HG03066 (cell line): ENCODE measurements at regions not wholly inside any gene's neighbourhood (a gene's known extent, or its start where the extent isn't known, plus 50 kb on each side); places are given as distances from the start of the nearest gene placed in this dataset.

Source experiments
- ATAC-seq: cut with Tn5 transposase; IDR thresholded peaks from one replicate; pipeline ENCODE4 v1.9.1; 2021; ENCODE audit warnings: low read depth; ENCODE audit not compliant: unreplicated experiment

DNA sequence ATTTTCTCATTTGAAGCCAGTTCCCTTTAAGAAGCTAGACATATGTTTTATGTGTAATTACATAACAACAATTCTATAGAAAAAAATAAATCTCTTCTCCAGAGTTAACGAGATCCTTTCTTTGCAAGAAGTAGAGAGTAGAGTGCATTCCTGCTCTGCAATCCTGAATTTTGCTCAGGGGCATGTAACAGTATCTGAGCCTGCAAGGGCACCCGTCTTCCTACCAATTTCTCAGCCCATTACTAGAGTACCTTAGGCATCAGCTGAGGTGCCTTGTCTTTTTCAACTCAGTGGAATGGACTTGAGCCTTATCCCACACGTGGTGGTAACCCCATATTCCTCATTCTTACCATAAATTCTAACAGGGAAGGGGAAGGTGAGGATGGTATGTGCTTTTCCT is 205.9 kb downstream of the IKZF2 start:
- no peak for ATAC-seq

DNA sequence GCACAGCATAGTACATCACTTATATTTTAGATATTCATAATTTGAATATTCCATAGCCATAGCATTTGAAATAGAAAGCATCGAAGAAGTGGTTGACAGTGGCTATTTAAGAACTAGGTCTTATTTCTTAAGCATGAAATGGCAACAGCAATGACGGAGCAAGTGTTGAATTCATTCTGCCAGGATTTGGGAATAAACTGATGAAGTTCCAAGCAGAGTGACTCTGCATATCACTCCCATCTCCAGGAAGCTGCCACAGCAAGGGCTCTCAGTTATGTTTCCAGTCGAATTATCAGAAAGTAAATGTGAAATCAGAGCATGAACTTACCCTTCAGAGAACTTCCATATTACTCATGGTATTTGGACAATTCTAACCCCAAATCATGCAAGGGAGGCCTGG is 208.1 kb downstream of the IKZF2 start:
- ATAC-seq = no peak

DNA sequence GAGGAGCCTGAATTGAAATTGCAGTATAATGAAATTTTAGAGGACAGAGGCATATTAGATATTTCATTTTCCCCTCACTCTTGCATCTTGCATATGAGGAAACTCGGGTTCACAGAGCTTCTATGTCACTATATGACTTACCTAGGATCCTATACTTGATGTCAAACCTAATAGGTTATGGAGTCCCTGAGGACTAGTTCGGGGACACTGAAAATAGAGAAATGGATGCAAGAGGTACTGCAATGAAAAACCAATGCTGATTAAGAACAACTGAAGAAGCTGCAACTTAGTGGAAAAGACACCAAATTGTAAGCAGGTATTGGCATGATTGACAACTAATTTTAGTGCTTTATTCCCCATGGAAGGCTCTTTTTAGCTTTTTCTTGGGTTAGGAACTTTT is 210.1 kb downstream of the IKZF2 start:
- no peak for ATAC-seq

DNA sequence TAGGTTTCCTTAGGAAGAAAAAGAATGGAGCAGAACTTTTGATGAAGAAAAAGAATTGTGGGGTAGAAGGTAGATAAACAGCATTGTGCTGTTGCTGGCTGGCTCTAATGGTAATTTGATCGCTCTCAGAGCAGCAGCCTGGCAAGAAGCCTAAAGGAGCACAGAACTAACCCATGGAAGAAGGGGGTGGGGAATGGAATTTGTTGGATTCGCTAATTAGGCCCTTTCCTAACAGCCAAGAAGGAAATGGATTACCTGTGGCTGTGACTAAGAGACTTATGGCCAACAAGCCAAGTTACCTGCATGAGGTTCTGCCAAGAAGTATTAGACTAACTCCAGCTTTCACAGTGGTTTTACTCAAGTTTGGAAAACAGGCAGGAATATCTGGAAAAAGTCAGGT is 210.6 kb downstream of the IKZF2 start:
- no peak for ATAC-seq

DNA sequence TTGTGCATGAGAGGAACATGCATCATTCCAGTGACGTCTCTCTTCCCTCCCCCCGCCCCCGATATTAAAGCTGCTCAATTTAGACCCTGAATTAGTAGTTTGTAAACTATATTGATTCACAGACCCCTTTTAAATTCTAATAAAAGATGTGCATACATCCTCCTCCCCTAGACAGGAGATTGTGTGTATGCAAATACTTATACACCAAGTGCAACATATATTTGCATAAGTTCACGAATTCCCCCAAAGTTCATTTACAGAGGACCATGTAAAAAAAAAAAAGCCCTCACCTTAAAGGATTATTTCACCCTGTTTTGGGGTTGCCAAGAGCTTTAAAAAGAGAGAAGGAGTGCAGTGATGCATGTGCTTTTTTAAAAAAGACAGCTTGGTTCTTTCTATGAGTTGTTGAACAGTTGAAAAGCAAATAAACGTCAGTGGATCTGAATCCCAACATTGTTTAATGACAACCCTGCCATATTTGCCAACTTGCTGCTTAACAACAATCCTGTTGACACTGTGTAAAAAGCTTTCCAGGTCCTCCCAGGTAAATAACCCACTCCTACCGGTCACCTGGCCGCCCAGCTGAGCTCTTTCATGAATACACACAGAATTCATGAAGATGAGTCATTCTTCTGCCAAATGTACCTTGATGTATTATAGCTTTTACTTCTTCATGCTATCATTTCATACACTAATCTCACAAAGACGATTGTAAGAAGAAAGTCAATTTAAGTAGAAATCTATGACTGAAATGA is 211.5 kb downstream of the IKZF2 start:
- ATAC-seq = no peak

DNA sequence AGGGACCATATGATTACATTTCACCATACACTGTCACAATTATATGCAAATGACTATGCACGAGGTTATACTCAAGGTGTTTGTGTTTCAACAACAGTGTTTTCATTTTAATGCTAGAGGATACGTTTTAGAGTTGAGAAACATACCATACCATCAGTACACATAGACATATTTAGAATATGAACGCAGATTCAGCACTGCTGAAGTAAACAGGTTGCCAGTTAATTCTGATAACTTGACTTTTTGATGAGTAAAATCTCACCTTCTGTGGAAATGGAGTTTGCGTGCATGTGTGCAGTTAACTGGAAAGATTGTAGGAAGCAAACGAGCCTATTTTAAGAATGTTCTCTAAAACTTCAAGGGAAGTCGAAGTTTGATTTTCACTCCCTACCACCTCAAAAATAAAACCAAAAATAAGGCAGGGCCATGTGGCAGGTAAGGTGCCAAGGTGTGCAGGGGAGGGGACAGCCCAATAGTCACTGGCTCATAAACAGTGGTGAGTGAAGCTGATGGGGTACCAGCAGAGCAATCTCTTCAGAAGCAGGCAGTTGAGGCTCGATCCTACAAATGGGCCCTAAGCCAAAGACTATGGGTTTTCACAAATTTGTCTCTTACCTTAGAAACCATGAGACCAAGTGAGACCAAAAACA is 213.1 kb downstream of the IKZF2 start:
- ATAC-seq = no peak

DNA sequence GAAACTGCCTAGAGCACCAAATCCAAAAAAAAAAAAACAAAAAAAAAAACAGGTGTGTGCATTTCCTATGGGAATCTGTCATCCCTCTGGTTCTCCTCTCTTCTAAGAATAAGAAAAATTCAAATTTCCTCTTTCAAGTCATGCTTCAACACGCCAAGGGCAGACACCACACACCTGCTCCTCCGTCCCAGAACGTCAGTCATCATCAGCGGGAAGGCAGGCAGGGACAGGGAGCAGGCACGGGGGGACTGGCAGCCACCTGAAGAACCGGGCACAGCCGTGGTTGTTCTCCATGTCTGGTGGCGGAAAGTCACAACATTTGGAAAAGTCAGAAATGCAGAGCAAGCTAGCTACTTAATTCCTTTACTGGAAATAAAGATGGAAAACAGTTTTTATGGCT is 214.8 kb downstream of the IKZF2 start:
- ATAC-seq = no peak

DNA sequence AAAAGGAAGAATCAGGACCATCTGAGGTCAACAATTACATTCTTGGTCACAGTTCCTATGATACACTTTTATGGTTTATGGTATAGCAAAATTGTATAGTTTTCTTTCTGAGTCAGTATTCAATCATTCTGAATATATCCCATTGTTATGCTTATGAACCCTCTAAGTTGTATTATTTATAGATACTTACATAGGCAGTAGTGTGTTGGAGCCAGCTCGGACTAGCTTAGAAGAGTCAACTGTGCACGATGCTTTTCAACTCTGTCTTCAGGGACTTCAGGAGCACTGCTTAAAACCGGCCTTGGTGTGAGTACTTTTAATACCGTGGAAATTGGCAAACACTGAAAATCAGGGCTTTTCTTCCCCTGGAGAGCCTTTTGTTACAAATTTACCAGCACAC is 215.7 kb downstream of the IKZF2 start:
- ATAC-seq = no peak

DNA sequence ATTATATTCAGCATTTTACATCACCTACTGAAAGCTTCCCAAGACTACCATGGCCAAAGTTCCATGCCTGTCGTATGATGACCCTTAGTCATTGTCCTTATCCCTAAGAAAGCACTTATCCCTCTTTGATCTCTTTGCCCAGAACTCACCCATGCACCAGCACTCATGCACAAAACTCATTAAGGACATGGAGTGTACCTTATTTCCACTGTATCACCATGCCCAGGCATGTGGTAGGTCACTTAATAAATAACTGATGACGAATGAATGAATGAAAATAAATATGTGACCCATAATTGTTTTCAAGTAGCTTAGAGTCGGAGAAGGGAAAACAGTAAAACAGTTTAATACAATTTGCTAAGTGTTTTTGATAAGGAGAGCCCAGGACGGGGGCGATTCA is 220.1 kb downstream of the IKZF2 start:
- ATAC-seq = no peak

DNA sequence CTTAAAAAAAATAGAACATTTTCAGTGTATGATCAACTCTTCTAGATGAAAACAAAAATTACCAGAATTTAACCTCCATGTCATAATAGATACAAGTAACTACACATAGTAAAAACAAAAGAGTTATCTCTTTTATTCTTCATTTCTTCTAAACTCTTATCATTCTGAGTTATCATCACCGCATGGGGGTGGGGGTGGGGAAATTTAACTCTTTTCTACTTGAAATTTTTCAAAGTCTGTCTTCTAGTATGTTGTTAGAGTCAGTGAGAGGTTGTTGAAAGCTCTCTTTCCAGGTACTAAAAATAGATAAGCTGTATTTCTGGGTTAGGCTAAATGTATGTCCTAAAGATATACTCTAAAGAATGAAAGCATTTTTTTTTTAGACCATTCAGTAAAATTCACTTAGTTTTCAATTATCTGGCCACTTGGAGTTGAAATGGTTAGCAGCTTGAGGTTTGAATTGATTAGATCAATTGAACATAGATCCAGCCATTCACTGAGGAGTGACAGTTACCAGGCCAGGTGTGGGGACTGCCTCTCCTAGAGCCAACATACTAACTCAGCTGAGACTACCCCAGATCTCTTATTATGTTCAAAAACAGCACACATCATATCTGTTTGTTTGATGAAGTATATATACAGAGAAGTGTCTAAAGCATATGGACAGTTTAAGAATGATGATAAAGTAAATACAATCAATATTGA is 220.7 kb downstream of the IKZF2 start:
- no peak for ATAC-seq

DNA sequence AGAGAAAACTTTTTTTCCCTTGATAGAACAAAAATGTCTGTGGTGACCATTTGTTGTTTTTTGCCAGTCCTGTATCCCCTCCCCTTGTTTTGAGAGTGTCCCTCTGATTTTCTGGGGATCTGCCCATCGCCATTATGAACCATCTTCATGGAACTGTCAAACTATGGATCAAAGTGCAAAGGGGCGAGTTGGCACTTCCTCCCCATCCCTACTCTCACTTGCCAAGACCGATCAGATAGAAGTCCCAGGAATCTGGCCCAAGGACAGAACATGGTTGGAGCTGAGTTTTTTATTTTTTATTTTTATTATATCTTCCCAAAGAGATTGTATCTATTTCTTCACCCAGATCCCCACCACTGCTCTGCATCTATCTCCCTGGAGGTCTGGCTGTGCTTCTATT is 221.4 kb downstream of the IKZF2 start:
- ATAC-seq = no peak

DNA sequence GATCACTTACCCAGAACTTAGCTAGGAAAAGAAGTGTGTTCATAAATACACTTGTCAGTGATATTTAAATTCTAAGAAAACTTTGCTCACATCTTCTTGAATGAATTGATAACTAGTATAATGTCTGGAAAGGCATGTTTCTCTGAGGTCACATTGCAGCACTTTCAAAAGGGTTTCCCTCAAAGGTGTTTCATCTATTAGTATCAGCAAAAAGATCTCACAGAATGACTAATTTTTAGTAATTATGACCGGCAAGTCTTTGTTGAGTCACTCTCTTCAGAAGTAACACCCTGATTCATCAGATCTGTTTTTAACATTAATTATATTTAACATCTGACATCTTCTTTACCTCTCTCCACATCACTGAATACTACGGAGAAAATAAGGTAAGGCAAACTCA is 222.3 kb downstream of the IKZF2 start:
- no peak for ATAC-seq

DNA sequence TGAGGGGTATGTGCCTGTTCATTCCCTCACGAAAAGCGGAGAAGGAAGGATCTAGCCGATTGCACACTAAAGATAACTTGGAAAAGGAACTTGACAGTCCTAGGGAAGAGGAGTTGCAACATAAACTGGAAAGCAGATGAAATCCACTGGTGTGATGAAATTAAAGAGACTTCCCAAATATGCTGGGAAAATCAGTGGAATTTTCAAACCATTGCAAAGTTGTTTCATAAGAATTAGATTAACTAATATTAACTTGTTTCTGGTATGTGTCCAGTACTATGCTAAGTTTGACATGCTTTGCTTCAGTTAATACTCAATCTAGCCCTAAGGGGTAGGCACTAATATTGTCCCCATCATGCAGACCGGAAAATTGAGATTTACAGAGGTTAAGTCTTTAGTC is 222.7 kb downstream of the IKZF2 start:
- no peak for ATAC-seq

DNA sequence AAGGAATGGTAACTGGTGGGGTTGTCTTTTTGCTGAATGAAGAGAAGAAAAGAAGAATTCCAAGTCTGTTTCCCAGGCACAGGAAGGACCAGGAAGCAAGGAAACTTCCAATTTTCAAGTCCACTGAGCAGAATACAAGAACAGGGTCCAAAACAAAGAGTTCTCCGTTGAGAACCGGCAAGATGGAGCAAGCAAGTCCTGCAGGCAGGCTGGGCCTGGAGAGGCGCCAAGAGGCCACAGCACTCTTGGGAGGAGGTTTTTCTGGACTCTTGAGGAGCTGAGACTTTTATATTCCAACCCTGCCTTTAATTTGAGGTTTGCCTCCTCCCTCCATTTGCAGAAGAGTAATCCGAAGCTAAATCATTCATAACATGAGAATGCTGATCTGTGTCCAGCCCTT is 224.5 kb downstream of the IKZF2 start:
- no peak for ATAC-seq

DNA sequence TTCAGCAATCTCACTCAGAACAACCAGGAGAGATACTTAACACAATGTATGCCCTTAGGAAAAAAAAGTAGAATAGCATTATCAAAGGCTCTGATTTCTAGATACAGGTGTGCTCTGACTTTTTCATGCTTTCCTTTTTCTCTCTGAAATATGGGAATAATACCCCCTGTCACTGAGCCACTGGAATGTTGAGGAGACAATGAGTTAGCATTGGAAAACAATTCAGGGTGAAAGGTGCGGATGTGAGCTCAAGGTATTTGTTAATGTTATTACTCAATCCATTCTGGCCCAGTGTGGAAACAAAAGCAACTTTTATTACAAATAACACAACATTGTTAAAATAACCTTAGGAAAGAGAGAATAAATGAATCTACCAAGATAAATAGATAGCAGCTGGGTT is 228.0 kb downstream of the IKZF2 start:
- ATAC-seq = no peak

DNA sequence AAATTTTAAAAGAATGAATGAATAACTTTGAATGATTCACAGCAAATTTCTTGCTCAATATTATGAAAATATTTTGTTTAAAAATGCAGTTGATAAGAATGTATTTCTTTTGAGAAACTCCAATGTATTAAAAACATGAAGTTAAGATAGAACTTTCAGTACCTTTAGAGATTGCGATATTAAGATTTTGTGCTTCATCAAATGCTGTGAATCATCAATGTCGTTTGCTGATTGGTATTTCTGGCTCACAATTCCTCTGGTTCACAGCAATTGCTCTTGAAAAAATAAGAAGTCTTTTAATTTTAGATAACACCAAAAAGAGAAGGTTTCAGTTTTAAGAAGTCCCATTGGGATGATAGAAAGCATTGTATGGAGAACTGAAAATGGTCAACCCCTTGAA is 228.7 kb downstream of the IKZF2 start:
- no peak for ATAC-seq

DNA sequence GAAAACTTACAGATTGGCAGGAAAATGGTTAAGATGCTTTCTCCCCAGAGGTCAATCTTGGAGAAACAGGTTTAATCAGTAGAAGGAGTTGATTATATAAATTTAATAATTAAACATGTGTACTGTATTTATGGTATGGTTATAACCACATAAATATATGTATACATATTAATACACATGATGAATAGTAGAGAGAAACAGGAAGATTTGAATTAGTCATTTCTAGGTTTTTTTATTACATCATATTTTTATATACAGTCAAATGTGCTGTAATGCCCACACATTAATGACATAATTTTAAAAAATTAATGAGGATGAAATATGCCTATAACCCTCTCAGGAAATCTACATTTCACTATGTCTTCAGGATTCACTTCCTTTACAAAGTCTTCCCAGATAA is 229.7 kb downstream of the IKZF2 start:
- ATAC-seq = no peak

DNA sequence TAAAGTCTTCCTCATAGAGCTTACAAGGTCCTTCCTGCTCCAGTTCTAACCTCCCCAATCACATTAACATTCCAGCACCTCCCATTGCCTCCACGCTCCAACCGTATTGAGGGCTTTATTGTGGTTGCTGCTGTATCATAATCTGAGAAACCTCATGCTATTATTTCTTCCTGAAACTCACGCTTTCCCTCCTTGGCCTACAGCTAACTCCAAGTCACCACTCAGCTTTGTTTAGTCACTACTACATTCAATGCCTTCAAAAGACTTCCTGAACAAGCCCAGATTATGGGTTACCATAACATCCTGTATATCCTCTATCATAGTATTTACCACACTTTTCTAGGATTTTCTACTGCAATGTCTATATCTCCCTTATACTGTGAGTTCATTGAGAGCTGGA is 230.4 kb downstream of the IKZF2 start:
- no peak for ATAC-seq

DNA sequence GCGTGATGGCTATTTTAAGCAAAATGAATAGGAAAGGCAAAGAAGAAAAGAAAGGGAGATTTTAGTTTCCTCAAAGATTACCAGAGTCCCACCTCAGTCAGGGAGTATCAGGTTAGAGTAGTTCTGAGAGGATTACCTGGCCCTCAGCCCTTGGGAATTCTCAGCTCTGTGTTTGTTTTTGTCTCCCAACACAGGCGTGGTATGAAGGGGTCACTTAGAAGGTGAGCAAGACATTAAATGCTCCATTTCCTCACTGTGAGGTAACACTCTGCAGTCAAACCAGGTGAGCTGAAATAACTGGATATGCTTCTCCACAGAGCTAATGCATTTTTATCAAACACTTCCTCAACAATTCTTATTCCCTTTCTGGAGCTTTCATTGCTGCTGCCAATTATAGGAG is 232.2 kb downstream of the IKZF2 start:
- no peak for ATAC-seq

DNA sequence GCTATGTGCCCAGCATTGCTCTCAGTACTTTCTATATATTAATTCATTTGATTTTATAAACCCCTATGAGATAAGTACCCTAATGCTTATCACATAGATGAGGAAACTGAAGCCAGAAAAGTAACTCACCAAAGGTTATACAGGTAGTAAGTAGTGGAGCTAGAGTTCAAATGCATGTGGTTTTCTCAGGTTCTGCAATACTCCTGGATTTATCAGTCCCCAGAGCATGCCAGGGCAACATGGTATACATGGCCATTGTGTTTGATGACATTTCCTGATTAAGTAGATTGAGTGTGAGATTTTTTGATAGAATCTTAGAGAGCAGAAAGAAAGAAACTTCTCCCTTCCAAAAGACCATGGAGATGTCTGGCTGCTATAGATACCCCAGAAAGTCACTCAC is 233.1 kb downstream of the IKZF2 start:
- no peak for ATAC-seq

DNA sequence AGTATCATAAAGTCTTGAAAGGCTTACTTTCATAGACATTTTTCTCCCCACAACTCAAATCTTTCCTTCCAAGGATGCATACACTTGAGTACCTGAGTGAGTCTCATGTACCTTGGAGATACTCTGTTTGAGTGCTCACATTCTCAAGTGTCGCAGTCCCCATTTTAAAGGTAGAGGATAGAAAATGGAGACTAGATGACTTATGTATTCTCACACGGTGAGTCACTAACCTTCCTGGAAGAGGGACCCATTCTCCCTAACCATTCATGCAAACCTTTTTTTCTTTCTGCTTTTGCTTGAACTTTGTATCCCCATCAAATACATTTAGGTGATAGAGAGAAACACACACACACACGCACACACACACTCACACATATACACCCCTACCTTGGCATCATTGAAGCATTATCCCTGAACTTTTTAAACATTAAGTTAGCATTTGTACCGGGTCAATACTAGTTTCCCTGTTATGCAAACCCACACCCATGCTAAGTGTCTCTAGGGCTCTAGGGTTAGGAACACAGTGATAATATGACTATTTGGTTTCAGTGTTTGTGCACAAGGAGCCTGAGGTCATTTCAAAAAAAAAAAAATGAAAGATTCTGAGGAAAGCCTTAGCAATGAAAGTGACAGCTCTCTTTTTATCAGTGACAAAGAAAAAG is 236.2 kb downstream of the IKZF2 start:
- peak; percentile 47 for ATAC-seq
